HG03558 (cell line): ENCODE measurements at regions not wholly inside any gene's neighbourhood (a gene's known extent, or its start where the extent isn't known, plus 50 kb on each side); places are given as distances from the start of the nearest gene placed in this dataset.
"Not testable (repeated sequence)": the region's sequence is repeated elsewhere in the genome, so short reads cannot be mapped to it uniquely, and the experiment has no call there.

Source experiments
- ATAC-seq: cut with Tn5 transposase; IDR thresholded peaks from one replicate; pipeline ENCODE4 v1.9.1; 2021; ENCODE audit warnings: moderate number of reproducible peaks; ENCODE audit not compliant: unreplicated experiment; ENCODE audit errors: extremely low read depth

DNA sequence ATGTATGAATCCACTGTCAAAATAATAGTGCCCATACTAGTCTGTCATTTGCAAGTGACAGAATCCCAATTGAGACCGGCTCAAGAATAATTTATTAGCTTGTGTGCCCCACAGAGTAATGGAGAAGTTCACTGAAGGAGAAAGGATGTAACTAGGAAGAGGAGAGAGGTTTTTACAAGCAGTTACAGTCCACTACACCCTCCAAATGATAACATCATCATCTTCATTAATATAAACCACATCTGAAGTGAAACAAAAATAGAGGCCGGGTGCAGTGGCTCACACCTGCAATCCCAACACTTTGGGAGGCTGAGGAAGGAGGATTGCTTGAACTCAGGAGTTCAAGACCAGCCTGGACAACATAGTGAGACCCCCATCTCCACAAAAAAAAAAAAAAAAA lies 226.8 kb downstream of the SKIDA1 start:
- no peak for ATAC-seq

DNA sequence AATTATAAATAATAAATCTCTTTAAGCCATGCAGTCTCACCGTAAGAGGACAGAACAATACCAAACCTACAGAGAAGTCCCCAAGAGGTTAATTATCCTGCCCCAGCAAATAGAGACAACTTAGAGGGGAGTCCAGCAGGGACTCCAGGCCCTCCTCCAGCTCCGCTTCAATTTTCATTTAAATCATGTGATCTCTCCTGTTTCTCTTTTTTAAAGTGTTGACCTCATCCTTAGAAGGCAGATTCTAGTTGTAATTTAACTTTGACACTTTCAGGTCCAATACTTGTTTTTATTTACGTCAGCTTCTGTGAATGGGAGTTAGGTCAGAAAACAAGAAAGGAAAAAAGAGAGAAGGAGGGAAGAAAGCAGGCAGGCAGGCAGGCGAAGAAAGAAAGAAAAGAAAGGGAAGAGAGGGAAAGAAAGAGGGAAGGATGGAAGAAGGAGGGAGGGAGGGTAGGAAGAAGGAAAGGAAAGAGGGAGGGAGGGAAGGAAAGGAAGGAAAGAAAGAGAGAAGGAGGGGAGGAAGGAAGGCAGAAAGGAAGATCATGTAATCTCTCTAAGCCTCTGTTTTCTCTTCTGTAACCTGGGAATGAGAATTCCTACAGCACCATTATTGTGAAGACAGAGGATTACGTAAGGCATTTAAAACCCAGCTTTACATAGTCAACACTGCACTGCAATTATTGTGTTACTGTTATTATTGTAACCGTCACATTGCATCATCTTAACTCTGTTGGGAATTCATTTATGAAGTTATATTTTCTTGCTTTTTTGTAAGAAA lies 227.7 kb downstream of the SKIDA1 start:
- ATAC-seq = no peak

GRCh38 chr10:21296575-21297355 lies 228.7 kb downstream of the SKIDA1 start:
- no peak for ATAC-seq

GRCh38 chr10:21293518-21294356 lies 231.7 kb downstream of the SKIDA1 start:
- no peak for ATAC-seq

GRCh38 chr10:21292763-21293517 lies 232.5 kb downstream of the SKIDA1 start:
- ATAC-seq = no peak

DNA sequence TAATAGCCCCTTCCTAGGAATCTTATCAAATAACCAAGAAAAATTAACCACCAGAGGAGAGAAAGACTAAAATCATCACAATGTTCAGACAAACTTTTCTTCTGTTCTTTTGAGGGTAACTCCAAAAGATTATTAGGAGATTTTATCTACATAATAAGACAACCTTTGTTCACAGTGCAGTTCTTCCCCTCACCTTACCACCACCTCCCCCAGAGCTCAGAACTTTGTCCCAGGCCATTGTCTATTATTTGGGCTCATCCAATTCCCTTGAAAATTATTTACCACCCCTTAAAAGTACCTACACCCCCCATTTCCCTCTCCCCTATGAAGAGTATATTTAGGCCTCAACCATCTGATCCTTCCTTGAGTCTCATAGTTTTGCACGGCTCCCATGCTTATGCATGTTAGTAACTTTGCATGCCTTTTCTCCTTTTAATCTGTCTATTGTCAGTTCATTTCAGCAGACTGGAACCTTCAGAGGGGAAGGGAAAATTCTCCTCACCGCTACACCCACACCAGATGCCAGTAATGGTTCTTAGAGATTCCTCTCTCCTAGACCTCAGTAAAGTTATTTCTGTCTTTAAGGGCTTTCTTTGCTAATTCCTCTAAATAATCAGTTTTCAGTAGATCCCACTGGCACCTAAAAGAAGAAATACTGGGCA lies 234.9 kb downstream of the SKIDA1 start:
- ATAC-seq = no peak

DNA sequence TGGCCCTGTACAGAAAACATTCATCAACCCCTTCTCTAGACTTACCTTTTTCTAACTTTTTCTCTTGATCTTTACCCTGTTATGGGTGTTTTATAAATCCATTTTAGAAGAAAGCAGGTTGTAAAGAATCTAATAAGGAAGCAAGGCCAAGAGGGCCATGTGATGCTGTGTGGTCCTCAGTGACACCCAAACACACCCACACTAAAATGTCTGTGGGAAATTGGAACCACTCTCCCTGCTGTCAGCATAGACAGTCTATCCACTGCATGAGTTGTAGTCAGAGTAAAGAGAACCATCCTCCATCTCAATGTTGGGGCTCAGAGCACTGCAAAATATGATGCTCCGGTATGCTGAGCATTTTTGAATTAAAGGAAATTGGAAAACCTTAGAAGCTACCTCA lies 235.5 kb downstream of the SKIDA1 start:
- no peak for ATAC-seq

DNA sequence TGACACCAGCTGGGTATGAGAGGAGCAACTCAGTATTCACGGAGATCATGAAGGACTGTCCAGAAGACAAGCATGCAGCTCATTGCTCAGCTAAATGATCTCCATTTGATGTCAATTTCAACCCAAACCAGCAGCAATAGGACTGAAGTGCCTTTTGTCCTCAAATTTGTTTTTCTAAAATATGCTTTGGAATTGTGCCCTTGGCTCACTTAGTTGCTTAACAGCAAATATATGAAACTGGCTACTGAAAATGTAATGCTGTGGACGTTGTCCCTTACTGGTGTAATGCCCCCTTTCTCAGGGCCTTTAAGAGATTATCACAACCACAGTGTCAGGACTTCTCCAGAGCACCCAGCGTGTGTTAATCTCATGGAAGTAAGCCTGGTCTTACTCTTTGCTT lies 236.2 kb downstream of the SKIDA1 start:
- ATAC-seq = no peak

DNA sequence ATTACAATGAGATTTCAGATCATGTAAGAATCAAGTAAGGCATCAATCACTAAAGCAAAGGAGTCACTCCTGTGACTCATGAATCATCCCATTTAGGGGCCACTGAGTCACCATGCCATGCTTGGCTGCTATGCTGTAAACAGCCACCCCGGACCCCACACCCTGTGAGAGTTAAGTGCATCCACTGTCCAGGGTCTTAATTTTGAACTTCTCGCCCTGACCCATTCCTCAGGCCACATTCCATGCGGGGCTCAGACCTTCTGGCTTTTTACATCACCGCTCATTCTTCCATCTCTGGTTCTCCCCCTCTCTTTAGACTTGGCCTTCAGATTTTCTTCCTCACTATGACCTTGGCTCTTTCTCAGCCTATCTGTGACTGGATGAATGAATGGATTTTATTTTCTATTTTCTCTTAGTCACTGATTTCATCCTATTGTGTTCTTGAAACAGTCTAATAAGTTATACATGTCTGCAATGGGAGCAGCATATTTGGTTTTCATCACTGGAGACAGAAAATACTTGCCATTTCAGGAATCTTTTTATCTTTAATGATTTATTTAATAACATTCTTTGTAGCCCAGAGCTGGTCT lies 239.6 kb downstream of the SKIDA1 start:
- no peak for ATAC-seq

GRCh38 chr10:21285207-21285606 lies 240.3 kb downstream of the SKIDA1 start:
- ATAC-seq = no peak

GRCh38 chr10:21284301-21284700 lies 241.2 kb downstream of the SKIDA1 start:
- ATAC-seq = no peak

DNA sequence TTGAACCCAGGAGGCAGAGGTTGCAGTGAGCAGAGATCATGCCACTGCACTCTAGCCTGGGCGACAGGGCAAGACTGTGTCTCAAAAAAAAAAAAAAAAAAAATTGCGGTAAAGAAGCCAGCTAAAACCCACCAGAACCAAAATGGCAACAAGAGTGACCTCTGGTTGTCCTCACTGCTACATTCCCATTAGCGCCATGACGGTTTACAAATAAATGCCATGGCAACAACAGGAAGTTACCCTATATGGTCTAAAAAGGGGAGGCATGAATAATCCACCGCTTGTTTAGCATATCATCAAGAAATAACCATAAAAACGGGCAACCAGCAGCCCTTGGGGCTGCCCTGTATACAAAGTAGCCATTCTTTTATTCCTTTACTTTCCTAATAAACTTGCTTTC lies 242.4 kb downstream of the SKIDA1 start:
- ATAC-seq = not testable (repeated sequence)

DNA sequence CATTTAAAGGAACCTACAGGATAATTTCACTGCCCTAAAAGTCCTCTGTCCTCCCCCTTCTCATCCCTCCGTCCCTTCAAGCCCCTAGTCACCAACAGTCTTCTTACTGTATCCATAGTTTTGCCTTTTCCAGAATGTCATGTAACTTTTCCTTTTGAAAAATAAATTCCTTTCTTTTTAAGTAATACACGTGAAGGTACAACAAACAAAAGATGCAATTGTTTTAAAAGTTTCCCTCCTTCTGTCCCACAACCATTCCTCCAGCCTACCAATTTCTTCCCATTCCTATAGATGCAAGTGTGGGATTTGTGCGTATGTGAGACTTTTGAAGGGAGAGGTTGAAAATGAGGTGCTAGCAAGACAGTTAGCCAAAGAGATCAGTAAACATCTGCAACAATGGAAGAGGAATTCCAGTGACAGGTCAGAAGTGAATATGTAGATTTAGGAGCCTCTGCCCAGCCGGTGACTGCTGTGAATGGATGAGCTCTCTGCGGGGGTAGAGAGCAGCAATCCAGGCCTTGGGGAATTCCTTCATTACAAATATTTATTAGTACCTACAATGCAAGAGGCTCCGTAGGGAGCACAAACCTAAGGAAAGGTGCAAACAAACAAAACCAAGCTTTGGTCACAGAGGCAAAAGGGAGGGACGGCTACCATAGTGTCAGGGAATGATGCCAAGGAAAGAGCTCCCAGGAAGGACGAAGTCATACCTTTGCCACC lies 243.6 kb downstream of the SKIDA1 start:
- ATAC-seq = no peak

GRCh38 chr10:21280971-21281572 lies 244.4 kb downstream of the SKIDA1 start:
- no peak for ATAC-seq

DNA sequence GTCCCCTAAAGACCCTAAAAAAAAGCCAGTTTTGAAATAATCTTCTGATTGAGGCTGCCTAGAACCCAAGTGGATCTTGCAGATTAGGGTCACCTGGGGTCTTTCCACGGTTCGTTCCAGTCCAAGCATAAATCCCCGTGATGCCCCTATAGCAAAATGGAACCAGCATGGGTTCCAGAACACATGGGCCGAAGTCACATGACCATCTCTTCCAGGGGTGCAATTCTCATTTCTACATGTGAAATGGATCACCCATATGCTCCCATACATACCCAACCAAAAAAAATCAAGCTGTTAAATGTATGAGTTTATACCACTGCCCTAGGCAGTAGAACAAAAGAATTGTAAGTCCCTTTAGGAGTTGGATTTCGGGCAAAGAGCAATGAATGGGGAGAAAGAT lies 245.4 kb downstream of the SKIDA1 start:
- no peak for ATAC-seq

- ATAC-seq = no peak
Observed at GRCh38 chr10:21279217-21279575, 246.3 kb downstream of the SKIDA1 start.

DNA sequence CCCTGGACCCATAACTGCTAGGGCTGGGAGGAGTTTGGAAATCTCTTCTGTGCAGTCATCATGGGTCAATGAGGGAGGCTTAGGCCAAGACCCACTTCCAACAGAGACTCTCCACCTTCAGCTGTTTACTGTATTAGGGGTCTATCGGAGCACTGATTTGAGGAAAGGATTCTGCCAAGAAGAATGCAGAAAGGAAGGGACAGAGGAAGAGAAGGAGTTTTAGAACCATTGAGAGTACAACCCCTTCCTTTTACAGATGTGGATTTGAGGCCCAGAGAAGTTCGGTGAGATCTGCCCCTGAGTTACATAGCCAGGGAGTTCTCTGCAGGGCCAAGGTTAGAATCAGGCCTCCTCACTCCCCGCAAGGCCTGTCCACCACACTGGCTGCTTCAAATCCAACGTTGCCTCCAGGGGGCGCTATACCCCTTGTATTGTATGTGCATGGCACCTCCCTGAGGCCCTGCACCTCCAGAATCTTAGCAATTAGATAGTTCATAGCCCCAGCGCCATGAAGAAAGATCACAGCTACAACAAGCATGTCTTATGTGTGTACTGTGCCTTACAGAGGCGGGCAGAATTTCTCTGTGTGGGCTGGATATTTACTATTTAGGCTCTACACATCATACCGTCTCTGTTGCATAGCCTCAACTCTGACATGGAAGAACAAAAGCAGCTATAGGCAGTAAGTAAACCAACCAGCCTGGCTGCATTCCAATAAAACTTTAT lies 246.8 kb downstream of the SKIDA1 start:
- ATAC-seq = peak; percentile 89
